ENCODE measurements at regions not wholly inside any gene's neighbourhood (a gene's known extent, or its start where the extent isn't known, plus 50 kb on each side); places are given as distances from the start of the nearest gene placed in this dataset.

DNA sequence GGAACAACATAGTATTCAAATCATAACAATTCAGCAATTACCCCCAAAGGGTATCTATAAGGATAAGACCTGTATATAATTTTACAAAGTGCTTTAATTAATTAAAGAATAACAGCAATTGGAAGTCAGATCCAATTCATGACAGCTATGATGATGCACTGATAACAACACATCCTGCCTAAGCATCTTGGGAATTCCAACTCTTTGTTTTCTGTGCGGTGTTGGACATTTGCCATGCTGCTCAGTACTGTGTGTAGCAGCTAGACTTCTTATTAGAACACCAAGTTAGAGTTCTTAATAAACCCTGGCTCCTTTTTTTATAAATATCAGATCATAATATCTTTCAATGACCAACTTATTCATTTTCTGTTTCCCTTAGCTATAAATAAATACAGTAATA lies 209.0 kb downstream of the SEC61B start:
- Histone ChIP-seq H3K23ac (ENCODE audit: insufficient read length) (no peak overlapping the region), H3K56ac (replicated peaks; ENCODE audit: insufficient read length, low read depth, low read length) (no peak overlapping the region), H3K23me2 (ENCODE audit: low read depth, low read length) (no peaks in the 10 kb centered on the region), H3K4me3 (ENCODE audit: extremely low read depth in 1 of 4, insufficient read depth in 2 of 4, low read depth in 3 of 4, low read length in 4 of 4) (no peak overlapping the region), H3K79me2 (ENCODE audit: control insufficient read depth in 1 of 2, insufficient read depth in 2 of 2, low read length in 2 of 2) (no peaks in the 10 kb centered on the region), H3K9me3 (ENCODE audit: insufficient read depth in 2 of 2, low read depth in 1 of 2, low read length in 1 of 2) (no peaks in the 10 kb centered on the region), H3K79me1 (ENCODE audit: low read depth, low read length) (no peaks in the 10 kb centered on the region), H2BK15ac (ENCODE audit: low read length) (no peak overlapping the region), H3K27ac (ENCODE audit: low read depth, low read length) (no peak overlapping the region), H2AFZ (ENCODE audit: low read length) (no peak overlapping the region), H3K14ac (ENCODE audit: insufficient read length) (no peak overlapping the region), H3K4me2 (ENCODE audit: insufficient read depth in 1 of 2, low read depth in 2 of 2, low read length in 2 of 2) (no peak overlapping the region), H4K8ac (ENCODE audit: extremely low read depth, insufficient read depth, low read length) (no peak overlapping the region), H2BK12ac (ENCODE audit: low read depth, low read length) (no peak overlapping the region), H4K20me1 (replicated peaks in 1 of 2; ENCODE audit: control insufficient read depth in 1 of 2, insufficient read depth in 2 of 2, low read length in 2 of 2) (no peaks in the 10 kb centered on the region), H3K18ac (ENCODE audit: extremely low read depth, low read length) (no peak overlapping the region), H3K9ac (replicated peaks in 1 of 4; ENCODE audit: extremely low read depth in 1 of 4, low read depth in 3 of 4, low read length in 3 of 4) (no peak overlapping the region), H3K36me3 (ENCODE audit: control insufficient read depth in 2 of 4, insufficient read depth in 4 of 4, low read length in 3 of 4) (no peaks in the 10 kb centered on the region), H2BK5ac (ENCODE audit: low read depth, low read length) (no peak overlapping the region), H2AK5ac (ENCODE audit: low read depth, low read length) (no peak overlapping the region), H3K4me1 (replicated peaks in 1 of 4; ENCODE audit: control insufficient read depth in 3 of 4, insufficient read depth in 4 of 4, low read length in 3 of 4) (peaks cover 0 to 2% (median 0%) of the 10 kb centered on the region in 4 experiments; a peak in 1 of 7 replicates), H4K91ac (replicated peaks; ENCODE audit: insufficient read length, low read length) (no peak overlapping the region), H3K27me3 (replicated peaks in 1 of 4; ENCODE audit: control insufficient read depth in 3 of 4, extremely low read depth in 1 of 4, insufficient read depth in 3 of 4, low read length in 3 of 4) (no peaks in the 10 kb centered on the region), H2BK120ac (replicated peaks; ENCODE audit: low read depth, low read length) (no peak overlapping the region), H2BK20ac (ENCODE audit: low read length) (no peak overlapping the region), H3K4ac (replicated peaks; ENCODE audit: insufficient read length, low read depth, low read length) (no peak overlapping the region), H4K5ac (ENCODE audit: insufficient read length, low read depth, low read length) (no peak overlapping the region)
- ChIA-PET POLR2A (ENCODE audit: partially characterized antibody) (no interaction called here), CTCF (ENCODE audit: partially characterized antibody) (interaction anchor here (0.9 to 2.2 kb wide), 3 partner anchors 15 to 580 kb away, joined by 4 to 7 read pairs (median 5); no protein-coding TSS in a partner anchor)
- TF ChIP-seq EZH2 (IDR thresholded peaks at IDR 0.05; ENCODE audit: low read depth, low read length, severe bottlenecking) (no peak), GABPA (IDR thresholded peaks at IDR 0.05; ENCODE audit: borderline replicate concordance, insufficient read depth, low read length) (no peak), SP2 (IDR thresholded peaks at IDR 0.05; ENCODE audit: low read length) (no peak), EGR1 (IDR thresholded peaks at IDR 0.05; ENCODE audit: borderline replicate concordance, low read depth, low read length) (no peak), SP1 (IDR thresholded peaks at IDR 0.05; ENCODE audit: low read depth, low read length) (no peak), MAFK (IDR thresholded peaks at IDR 0.05; ENCODE audit: low read depth, low read length) (no peak), PHF8 (conservative IDR thresholded peaks at IDR 0.05; ENCODE audit: low read depth, low read length) (no peak), TAF7 (optimal IDR thresholded peaks at IDR 0.05; ENCODE audit: borderline replicate concordance, low read depth, low read length) (no peak)
- DNase-seq (ENCODE audit: low read depth in 1 of 2, low spot score in 2 of 2) (no peak), FAIRE-seq (no peak)
- 92% methylated on average over 1 of the region's 1 CpG; no CpG with 5 or more reads in 1 of the 2 experiments for WGBS, 2 experiments (ENCODE audit: extremely low coverage in 1 of 2, insufficient coverage in 1 of 2, insufficient read length in 1 of 2, insufficient replicate concordance in 2 of 2, low coverage in 1 of 2, low lambda C conversion rate in 2 of 2, missing lambda C conversion rate in 1 of 2)
